K562 (cell line): ENCODE measurements at regions not wholly inside any gene's neighbourhood (a gene's known extent, or its start where the extent isn't known, plus 50 kb on each side); places are given as distances from the start of the nearest gene placed in this dataset.

Source experiments
- ATAC-seq: fragments of 200-7000 bp; cut with Tn5 transposase; 3 replicates; pipeline ENCODE4 v1.9.1; 2020; ENCODE audit warnings: moderate library complexity
- BruUV-seq: library from RNA; stranded (reverse); fragments of 400-500 nt; replicated peaks from 2 replicates; lab custom pipeline; 2021; lab: Mats Ljungman, UMichigan
- CTCF ChIA-PET: fragments of 300-600 bp; formaldehyde crosslinking; extraction: SDS; loops from one replicate; lab custom pipeline; 2021; ENCODE audit warnings: low intra/inter-chr PET ratio; lab: Yijun Ruan, JAX
- POLR2A ChIA-PET: fragments of 300-600, 350-650 bp; sonication (Branson Sonifier 250); formaldehyde crosslinking; extraction: SDS; loops from one replicate; lab custom pipeline; 2021; ENCODE audit warnings: antibody characterized with exemption, inconsistent platforms; lab: Yijun Ruan, JAX
- DNase-seq, 4 experiments: peaks; one replicate each; pipeline versions ENCODE4 v3.0.0 to v3.0.0-alpha.2; 2011 to 2018; ENCODE audit warnings: low spot score in 3 of 4, mixed read lengths in 3 of 4; ENCODE audit errors: extremely low read depth in 1 of 4
- FAIRE-seq: peaks from 2 replicates; lab custom pipeline; 2011; peaks lifted over from hg19 to GRCh38; lab: Jason Lieb, UNC
- H2AFZ ChIP-seq: 2 replicates; pipeline ENCODE4 v1.6.0; 2011; ENCODE audit warnings: low read depth, low read length, control low read depth, inconsistent platforms
- H3K27ac ChIP-seq: fragments of 200-600 bp; 3 replicates; pipeline ENCODE4 v1.8.0; 2011; ENCODE audit warnings: low read depth, mild to moderate bottlenecking, control low read depth, inconsistent platforms, low read length, moderate library complexity, mixed read lengths; ENCODE audit errors: extremely low read depth
- H3K27me3 ChIP-seq, 2 experiments: fragments of 300-600 bp in 1 of 2; 2 replicates in 1 of 2; 3 replicates in 1 of 2; pipeline versions ENCODE4 v1.6.0 to v1.8.0; 2011; ENCODE audit warnings: inconsistent platforms in 2 of 2, low read length in 2 of 2, mild to moderate bottlenecking in 1 of 2, mixed read lengths in 1 of 2, moderate library complexity in 1 of 2; ENCODE audit not compliant: control insufficient read depth in 2 of 2, insufficient read depth in 2 of 2
- H3K36me3 ChIP-seq: fragments of 300-600 bp; 3 replicates; pipeline ENCODE4 v1.8.0; 2011; ENCODE audit warnings: mild to moderate bottlenecking, low read length, inconsistent platforms; ENCODE audit not compliant: control insufficient read depth, insufficient read depth
- H3K4me1 ChIP-seq, 2 experiments: fragments of 200-600 bp in 1 of 2; replicated peaks in 1 of 2; 2 replicates in 1 of 2; 3 replicates in 1 of 2; pipeline versions ENCODE4 v1.5.1 to v1.8.0; 2011; ENCODE audit warnings: inconsistent platforms in 2 of 2, low read length in 2 of 2, mild to moderate bottlenecking in 1 of 2, mixed read lengths in 1 of 2, moderate library complexity in 1 of 2; ENCODE audit not compliant: control insufficient read depth in 2 of 2, insufficient read depth in 2 of 2
- H3K4me2 ChIP-seq: 2 replicates; pipeline ENCODE4 v1.6.1; 2011; ENCODE audit warnings: low read length, control low read depth, inconsistent platforms, mixed read lengths; ENCODE audit not compliant: insufficient read depth
- H3K4me3 ChIP-seq: fragments of 200-600 bp; sonication (generic), shearing (Covaris generic); 2 replicates; pipeline ENCODE4 v1.5.1; 2016; ENCODE audit warnings: control low read depth, inconsistent platforms
- H3K79me2 ChIP-seq: fragments of 200-600 bp; 3 replicates; pipeline ENCODE4 v1.8.0; 2011; ENCODE audit warnings: low read length, inconsistent platforms; ENCODE audit not compliant: control insufficient read depth, insufficient read depth
- H3K9ac ChIP-seq, 2 experiments: 2 replicates each; pipeline versions ENCODE4 v1.6.0 to v1.6.1; 2011; ENCODE audit warnings: low read depth in 2 of 2, low read length in 2 of 2, control low read depth in 1 of 2, inconsistent platforms in 1 of 2, mild to moderate bottlenecking in 1 of 2, mixed read lengths in 1 of 2; ENCODE audit not compliant: insufficient read depth in 1 of 2
- H3K9me1 ChIP-seq: one replicate; pipeline ENCODE4 v1.6.0; 2011; ENCODE audit warnings: inconsistent platforms, mild to moderate bottlenecking, low read length, moderate library complexity; ENCODE audit not compliant: control insufficient read depth, insufficient read depth
- H3K9me3 ChIP-seq: replicated peaks from 2 replicates; pipeline ENCODE4 v1.5.1; 2011; ENCODE audit warnings: low read depth, low read length, inconsistent platforms; ENCODE audit not compliant: control insufficient read depth, insufficient read depth
- H4K20me1 ChIP-seq: replicated peaks from 2 replicates; pipeline ENCODE4 v1.6.1; 2011; ENCODE audit warnings: low read length, inconsistent platforms, mixed read lengths; ENCODE audit not compliant: control insufficient read depth, insufficient read depth
- ASH1L ChIP-seq: fragments of 450-650 bp; IDR thresholded peaks from 2 replicates; pipeline ENCODE4 v1.6.1; 2018; ENCODE audit warnings: borderline replicate concordance, mild to moderate bottlenecking, low read depth; ENCODE audit not compliant: partially characterized antibody
- CGGBP1 ChIP-seq: fragments of 250-450 bp; sonication (Bioruptor Pico); IDR thresholded peaks from 2 replicates; pipeline ENCODE4 v1.9.0; 2021; ENCODE audit warnings: mild to moderate bottlenecking
- JUNB ChIP-seq: fragments of 450-650 bp; formaldehyde crosslinking; conservative IDR thresholded peaks from 2 replicates; pipeline ENCODE4 v1.4.0; 2020; ENCODE audit warnings: mild to moderate bottlenecking
- KAT2B ChIP-seq: IDR thresholded peaks from one replicate; pipeline ENCODE4 v1.6.1; 2012; ENCODE audit warnings: low read depth, mild to moderate bottlenecking, control low read depth, inconsistent platforms, low read length, moderate library complexity
- MBD1 ChIP-seq: fragments of 250-450 bp; sonication (Bioruptor Pico); IDR thresholded peaks from 2 replicates; pipeline ENCODE4 v1.8.0; 2022; ENCODE audit warnings: inconsistent platforms
- MXI1 ChIP-seq: IDR thresholded peaks from 2 replicates; pipeline ENCODE4 v1.6.1; 2011; ENCODE audit warnings: low read depth, mild to moderate bottlenecking, improper control_type of control experiment, low read length
- MYNN ChIP-seq, 2 experiments: sonication (generic); formaldehyde crosslinking in 1 of 2; IDR thresholded peaks; 2 replicates each; pipeline versions ENCODE4 v1.5.0 to v1.6.1; 2016 to 2020; ENCODE audit warnings: antibody characterized with exemption in 1 of 2, missing genetic modification reagents in 1 of 2
- PREB ChIP-seq: sonication (generic); formaldehyde crosslinking; IDR thresholded peaks from 2 replicates; pipeline ENCODE4 v1.8.1; 2023; ENCODE audit warnings: mild to moderate bottlenecking, missing genetic modification reagents
- SMARCA4 ChIP-seq: fragments of 450-650 bp; IDR thresholded peaks from 2 replicates; pipeline ENCODE4 v1.6.1; 2016
- TRIM25 ChIP-seq: fragments of 450-650 bp; IDR thresholded peaks from 2 replicates; pipeline ENCODE4 v1.7.0; 2016; ENCODE audit warnings: borderline replicate concordance
- U2AF2 ChIP-seq: fragments of 200-400 bp; formaldehyde crosslinking; optimal IDR thresholded peaks from 2 replicates; pipeline ENCODE3; 2017; ENCODE audit warnings: low read depth, mild to moderate bottlenecking, low read length
- ZFP30 ChIP-seq: fragments of 250-450 bp; sonication (Bioruptor Pico); IDR thresholded peaks from 2 replicates; pipeline ENCODE4 v1.8.0; 2022; ENCODE audit warnings: moderate library complexity, mild to moderate bottlenecking, inconsistent platforms, borderline replicate concordance
- ZNF316 ChIP-seq: fragments of 450-650 bp; IDR thresholded peaks from 2 replicates; pipeline ENCODE4 v1.6.1; 2016
- ZNF507 ChIP-seq: conservative IDR thresholded peaks from 2 replicates; pipeline ENCODE4 v1.6.1; 2017; ENCODE audit warnings: missing genetic modification characterization, missing compliant biosample characterization
- WGBS: fragments of 100-300 bp; shearing (Covaris generic); methylation state at CpG from one replicate; pipeline ENCODE4 v1.1.6; 2016; ENCODE audit warnings: low coverage, mixed read lengths; ENCODE audit not compliant: insufficient coverage; ENCODE audit errors: missing lambda C conversion rate; 5-methylcytosine and 5-hydroxymethylcytosine counted together
- in situ Hi-C: fragments of 300-500 bp; cut with MboI; formaldehyde crosslinking; loops from 4 replicates; pipeline ENCODE4 v1.15.0; 2018; ENCODE audit warnings: inconsistent platforms, mixed read lengths
- intact Hi-C: fragments of 100-400 bp; cut with micrococcal nuclease; formaldehyde crosslinking; loops from 2 replicates; pipeline ENCODE4 v1.14.2; 2022
- TF ChIP-seq, protein P1 (sequence below), 3 experiments: fragments of 200-800 bp in 1 of 3; fragments of 250-450 bp in 1 of 3; fragments of 450-650 bp in 1 of 3; sonication (Bioruptor Pico) in 1 of 3; sonication (Bioruptor generic) in 1 of 3; formaldehyde crosslinking in 1 of 3; IDR thresholded peaks; 2 replicates each; pipeline versions ENCODE4 v1.6.1 to v1.8.0; 2016 to 2022; ENCODE audit warnings: mild to moderate bottlenecking in 2 of 3, missing genetic modification characterization in 2 of 3, missing compliant biosample characterization in 1 of 3, moderate library complexity in 1 of 3

DNA sequence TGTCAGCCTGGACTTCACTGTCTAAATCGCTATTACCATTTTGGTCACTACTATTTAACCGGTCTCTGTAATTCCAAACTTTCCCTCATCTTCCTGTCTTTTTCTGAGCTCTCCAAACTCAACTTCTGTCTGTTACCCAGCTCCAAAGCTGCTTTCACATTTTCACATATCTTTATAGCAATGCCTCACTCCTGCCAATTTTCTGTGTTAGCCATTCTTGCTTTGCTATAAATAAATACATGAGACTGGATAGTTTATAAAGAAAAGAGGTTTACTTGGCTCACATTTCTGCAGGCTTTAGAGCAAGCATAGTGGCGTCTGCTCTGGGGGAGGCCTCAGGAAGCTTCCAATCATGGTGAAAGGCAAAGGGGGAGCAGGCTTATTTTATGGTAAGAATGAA lies 368.3 kb upstream of the GNPDA2 start:
- Histone ChIP-seq H3K79me2 (no peaks in the 10 kb centered on the region), H3K4me2 (no peak overlapping the region), H4K20me1 (no peaks in the 10 kb centered on the region), H3K27ac (no peak overlapping the region), H3K9me1 (no peaks in the 10 kb centered on the region), H3K9me3 (no peaks in the 10 kb centered on the region), H3K4me1 (no peaks in the 10 kb centered on the region), H3K27me3 (no peaks in the 10 kb centered on the region), H3K36me3 (no peaks in the 10 kb centered on the region), H3K4me3 (no peak overlapping the region), H3K9ac (no peak overlapping the region), H2AFZ (no peak overlapping the region)
- intact Hi-C loops (no loop called here), in situ Hi-C loops (no loop called here)
- FAIRE-seq, result no peak
- no peak for DNase-seq
- POLR2A ChIA-PET, result no interaction called here
- BruUV-seq, result no TSS peak
- 2% methylated on average over 3 of the region's 3 CpGs for WGBS
- ATAC-seq, result no peak
- CTCF ChIA-PET, result no interaction called here
- no peak for TF ChIP-seq PREB (CRISPR knock-in tag)
- no peak for TF ChIP-seq MXI1
- no peak for TF ChIP-seq SMARCA4
- TF ChIP-seq KAT2B, result no peak
- no peak for TF ChIP-seq MBD1 (CRISPR knock-in tag)
- TF ChIP-seq, protein P1, sequence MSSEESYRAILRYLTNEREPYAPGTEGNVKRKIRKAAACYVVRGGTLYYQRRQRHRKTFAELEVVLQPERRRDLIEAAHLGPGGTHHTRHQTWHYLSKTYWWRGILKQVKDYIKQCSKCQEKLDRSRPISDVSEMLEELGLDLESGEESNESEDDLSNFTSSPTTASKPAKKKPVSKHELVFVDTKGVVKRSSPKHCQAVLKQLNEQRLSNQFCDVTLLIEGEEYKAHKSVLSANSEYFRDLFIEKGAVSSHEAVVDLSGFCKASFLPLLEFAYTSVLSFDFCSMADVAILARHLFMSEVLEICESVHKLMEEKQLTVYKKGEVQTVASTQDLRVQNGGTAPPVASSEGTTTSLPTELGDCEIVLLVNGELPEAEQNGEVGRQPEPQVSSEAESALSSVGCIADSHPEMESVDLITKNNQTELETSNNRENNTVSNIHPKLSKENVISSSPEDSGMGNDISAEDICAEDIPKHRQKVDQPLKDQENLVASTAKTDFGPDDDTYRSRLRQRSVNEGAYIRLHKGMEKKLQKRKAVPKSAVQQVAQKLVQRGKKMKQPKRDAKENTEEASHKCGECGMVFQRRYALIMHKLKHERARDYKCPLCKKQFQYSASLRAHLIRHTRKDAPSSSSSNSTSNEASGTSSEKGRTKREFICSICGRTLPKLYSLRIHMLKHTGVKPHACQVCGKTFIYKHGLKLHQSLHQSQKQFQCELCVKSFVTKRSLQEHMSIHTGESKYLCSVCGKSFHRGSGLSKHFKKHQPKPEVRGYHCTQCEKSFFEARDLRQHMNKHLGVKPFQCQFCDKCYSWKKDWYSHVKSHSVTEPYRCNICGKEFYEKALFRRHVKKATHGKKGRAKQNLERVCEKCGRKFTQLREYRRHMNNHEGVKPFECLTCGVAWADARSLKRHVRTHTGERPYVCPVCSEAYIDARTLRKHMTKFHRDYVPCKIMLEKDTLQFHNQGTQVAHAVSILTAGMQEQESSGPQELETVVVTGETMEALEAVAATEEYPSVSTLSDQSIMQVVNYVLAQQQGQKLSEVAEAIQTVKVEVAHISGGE (CRISPR knock-in tag; IDR thresholded peaks at IDR 0.05), result no peak
- TF ChIP-seq U2AF2, result no peak
- TF ChIP-seq JUNB (CRISPR knock-in tag), result no peak
- TF ChIP-seq TRIM25, result no peak
- no peak for TF ChIP-seq CGGBP1 (CRISPR knock-in tag)
- no peak for TF ChIP-seq MYNN (IDR thresholded peaks at IDR 0.05)
- no peak for TF ChIP-seq MYNN (CRISPR knock-in tag; IDR thresholded peaks at IDR 0.05)
- no peak for TF ChIP-seq ZFP30 (CRISPR knock-in tag)
- no peak for TF ChIP-seq ZNF316
- no peak for TF ChIP-seq ASH1L
- TF ChIP-seq ZNF507, result no peak
